Nephron (organoid): ENCODE measurements at regions not wholly inside any gene's neighbourhood (a gene's known extent, or its start where the extent isn't known, plus 50 kb on each side); places are given as distances from the start of the nearest gene placed in this dataset.

Experiments used
- H3K27ac Mint-ChIP-seq, 3 experiments: 2 replicates each; pipeline ENCODE4 v1.8.0; 2020; ENCODE audit warnings: mixed read lengths in 3 of 3, mild to moderate bottlenecking in 2 of 3, moderate library complexity in 1 of 3
- H3K27me3 Mint-ChIP-seq: 2 replicates; pipeline ENCODE4 v1.8.0; 2021; ENCODE audit warnings: low read depth, mild to moderate bottlenecking, moderate library complexity, mixed read lengths
- H3K36me3 Mint-ChIP-seq: 2 replicates; pipeline ENCODE4 v1.8.0; 2020; ENCODE audit warnings: low read depth, mixed read lengths
- H3K4me1 Mint-ChIP-seq: 2 replicates; pipeline ENCODE4 v1.8.0; 2020; ENCODE audit warnings: mixed read lengths
- H3K4me3 Mint-ChIP-seq, 3 experiments: 2 replicates each; pipeline ENCODE4 v1.8.0; 2020; ENCODE audit warnings: mild to moderate bottlenecking in 3 of 3, mixed read lengths in 3 of 3, moderate library complexity in 2 of 3
- H3K9me3 Mint-ChIP-seq: 2 replicates; pipeline ENCODE4 v1.8.0; 2020; ENCODE audit warnings: mixed read lengths
- CTCF ChIP-seq, 3 experiments: fragments of 200-600 bp; sonication (generic); IDR thresholded peaks; one replicate each; pipeline ENCODE4 v1.5.0; 2021; ENCODE audit warnings: antibody characterized with exemption in 3 of 3; ENCODE audit not compliant: unreplicated experiment in 3 of 3

- Mint-ChIP-seq H3K27ac (no peak overlapping the region), H3K36me3 (no peaks in the 10 kb centered on the region), H3K27me3 (no peaks in the 10 kb centered on the region), H3K4me1 (no peaks in the 10 kb centered on the region), H3K4me3 (no peak overlapping the region), H3K9me3 (peaks cover 3% of the 10 kb centered on the region)
- TF ChIP-seq CTCF (IDR thresholded peaks at IDR 0.05; ENCODE audit: unreplicated experiment in 3 of 3) = no peak
Observed at GRCh38 chr4:173834151-173834550, 304.1 kb upstream of the HAND2 start.

GRCh38 chr4:173829565-173829964, 299.5 kb upstream of the HAND2 start:
- Mint-ChIP-seq H3K27ac (no peak overlapping the region), H3K27me3 (no peaks in the 10 kb centered on the region)
- TF ChIP-seq CTCF (IDR thresholded peaks at IDR 0.05; ENCODE audit: unreplicated experiment in 3 of 3) = no peak

DNA sequence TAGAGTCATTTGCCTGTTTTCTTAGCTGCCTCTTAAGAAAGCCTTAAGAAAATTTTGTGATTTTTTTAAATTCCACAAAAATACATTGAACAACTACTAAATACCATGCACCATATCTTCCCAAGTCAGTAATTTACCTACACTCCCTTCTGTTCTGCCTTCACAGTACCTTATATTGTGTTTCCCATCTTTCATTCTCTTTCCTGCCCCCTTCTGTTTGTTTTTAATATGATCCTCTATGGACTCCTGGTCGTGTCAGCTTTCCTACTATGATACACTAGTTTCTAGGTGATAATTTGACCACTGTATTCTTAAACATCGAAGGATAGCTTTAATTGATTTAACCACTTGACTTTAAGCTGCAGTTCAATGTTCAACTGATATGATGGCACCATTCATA, 297.7 kb upstream of the HAND2 start:
- Mint-ChIP-seq H3K4me3 (no peak overlapping the region), H3K9me3 (peaks cover 3% of the 10 kb centered on the region), H3K27me3 (peaks cover 5% of the 10 kb centered on the region), H3K4me1 (no peaks in the 10 kb centered on the region), H3K27ac (no peak overlapping the region), H3K36me3 (no peaks in the 10 kb centered on the region)
- no peak for TF ChIP-seq CTCF (IDR thresholded peaks at IDR 0.05; ENCODE audit: unreplicated experiment in 3 of 3)

More at GRCh38 chr4:173829565-173829964, 299.5 kb upstream of the HAND2 start:
- Mint-ChIP-seq H3K4me1 (no peaks in the 10 kb centered on the region), H3K36me3 (no peaks in the 10 kb centered on the region), H3K4me3 (no peak overlapping the region), H3K9me3 (peaks cover 3% of the 10 kb centered on the region)

DNA sequence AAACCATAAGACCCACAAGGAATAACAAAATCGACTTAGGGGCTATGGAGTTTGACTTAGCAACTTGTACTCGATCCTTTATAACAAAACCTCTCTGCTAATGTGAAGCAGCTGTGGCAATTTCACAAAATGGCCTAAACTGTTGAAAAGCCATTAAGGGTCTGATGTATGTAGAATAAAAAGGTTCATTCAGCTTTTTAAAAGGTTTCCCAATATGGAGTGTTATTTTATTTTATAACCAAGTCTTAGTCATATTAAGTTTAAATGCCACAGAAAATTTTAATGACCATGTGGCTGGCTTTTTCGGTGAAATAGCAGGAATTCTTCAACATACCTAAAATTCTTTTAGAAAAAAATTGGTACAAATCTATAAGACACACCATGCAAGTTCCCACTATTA, 291.8 kb upstream of the HAND2 start:
- no peaks in the 10 kb centered on the region for H3K36me3 Mint-ChIP-seq
- no peak for TF ChIP-seq CTCF (IDR thresholded peaks at IDR 0.05; ENCODE audit: unreplicated experiment in 3 of 3)
- H3K4me3 Mint-ChIP-seq = no peak overlapping the region
- peaks cover 5% of the 10 kb centered on the region for H3K27me3 Mint-ChIP-seq
- no peaks in the 10 kb centered on the region for H3K9me3 Mint-ChIP-seq
- H3K4me1 Mint-ChIP-seq = no peaks in the 10 kb centered on the region
- no peak overlapping the region for H3K27ac Mint-ChIP-seq

GRCh38 chr4:173821036-173821435, 291.0 kb upstream of the HAND2 start:
- H3K4me3 Mint-ChIP-seq = no peak overlapping the region
- no peak overlapping the region for H3K27ac Mint-ChIP-seq
- no peaks in the 10 kb centered on the region for H3K9me3 Mint-ChIP-seq
- no peaks in the 10 kb centered on the region for H3K36me3 Mint-ChIP-seq
- no peak for TF ChIP-seq CTCF (IDR thresholded peaks at IDR 0.05; ENCODE audit: unreplicated experiment in 3 of 3)
- no peaks in the 10 kb centered on the region for H3K4me1 Mint-ChIP-seq
- H3K27me3 Mint-ChIP-seq = peaks cover 5% of the 10 kb centered on the region

- peaks cover 4% of the 10 kb centered on the region for H3K27me3 Mint-ChIP-seq
- H3K4me1 Mint-ChIP-seq = peaks cover 5% of the 10 kb centered on the region
- H3K9me3 Mint-ChIP-seq = no peaks in the 10 kb centered on the region
- H3K27ac Mint-ChIP-seq = no peak overlapping the region
- H3K36me3 Mint-ChIP-seq = no peaks in the 10 kb centered on the region
- H3K4me3 Mint-ChIP-seq = no peak overlapping the region
- TF ChIP-seq CTCF (IDR thresholded peaks at IDR 0.05; ENCODE audit: unreplicated experiment in 3 of 3) = no peak
Observed at GRCh38 chr4:173807347-173807746, 277.3 kb upstream of the HAND2 start.
